PC-3 (cell line): ENCODE measurements at regions not wholly inside any gene's neighbourhood (a gene's known extent, or its start where the extent isn't known, plus 50 kb on each side); places are given as distances from the start of the nearest gene placed in this dataset.

Experiments
- ATAC-seq: fragments of 200-7000 bp; cut with Tn5 transposase; 2 replicates; pipeline ENCODE4 v1.9.1; 2020; ENCODE audit warnings: mild to moderate bottlenecking, moderate library complexity
- BruUV-seq: library from RNA; stranded (reverse); fragments of 400-500 nt; replicated peaks from 2 replicates; lab custom pipeline; 2021; lab: Mats Ljungman, UMichigan
- CTCF ChIA-PET: fragments of 300-600 bp; sonication (Branson Sonifier 250); formaldehyde crosslinking; loops from one replicate; lab custom pipeline; 2022; ENCODE audit warnings: antibody characterized with exemption; lab: Charles Lee
- POLR2A ChIA-PET: fragments of 300-600 bp; sonication (Branson Sonifier 250); formaldehyde crosslinking; loops from one replicate; lab custom pipeline; 2022; ENCODE audit warnings: antibody characterized with exemption; ENCODE audit not compliant: unreplicated experiment; lab: Charles Lee
- DNase-seq: peaks from one replicate; pipeline ENCODE4 v3.0.0-alpha.2; 2015
- H2AFZ ChIP-seq: fragments of 300-600 bp; sonication (generic); 2 replicates; pipeline ENCODE4 v1.6.0; 2016; ENCODE audit warnings: antibody characterized with exemption, low read length
- H3F3A ChIP-seq: fragments of 300-600 bp; sonication (generic); one replicate; pipeline ENCODE4 v1.6.0; 2017; ENCODE audit warnings: antibody characterized with exemption, low read length, control low read depth, mild to moderate bottlenecking; ENCODE audit not compliant: unreplicated experiment
- H3K27ac ChIP-seq: fragments of 300-600 bp; sonication (generic); 2 replicates; pipeline ENCODE4 v1.5.1; 2016; ENCODE audit warnings: mild to moderate bottlenecking, low read length
- H3K27me3 ChIP-seq: fragments of 300-600 bp; sonication (generic); 2 replicates; pipeline ENCODE4 v1.6.1; 2016; ENCODE audit warnings: low read length, mixed read lengths
- H3K36me3 ChIP-seq: fragments of 300-600 bp; sonication (generic); 2 replicates; pipeline ENCODE4 v1.6.1; 2016; ENCODE audit warnings: low read depth, mixed run types, low read length, mixed read lengths
- H3K4me1 ChIP-seq: fragments of 300-600 bp; sonication (generic); 2 replicates; pipeline ENCODE4 v1.5.1; 2016; ENCODE audit warnings: low read length; ENCODE audit not compliant: insufficient read depth
- H3K4me2 ChIP-seq: fragments of 300-600 bp; sonication (generic); 2 replicates; pipeline ENCODE4 v1.6.0; 2016; ENCODE audit warnings: low read length
- H3K4me3 ChIP-seq: fragments of 300-600 bp; sonication (generic); 2 replicates; pipeline ENCODE4 v1.5.1; 2016; ENCODE audit warnings: mild to moderate bottlenecking, low read length, mixed read lengths
- H3K79me2 ChIP-seq: fragments of 300-600 bp; sonication (generic); 2 replicates; pipeline ENCODE4 v1.6.1; 2017; ENCODE audit warnings: low read length, mixed read lengths
- H3K9ac ChIP-seq: fragments of 300-600 bp; sonication (generic); 2 replicates; pipeline ENCODE4 v1.6.0; 2016; ENCODE audit warnings: mild to moderate bottlenecking, low read length
- H3K9me2 ChIP-seq: fragments of 300-600 bp; sonication (generic); replicated peaks from 2 replicates; pipeline ENCODE4 v1.6.1; 2016; ENCODE audit warnings: mixed run types, low read length, mixed read lengths
- H3K9me3 ChIP-seq: fragments of 300-600 bp; sonication (generic); 2 replicates; pipeline ENCODE4 v1.6.1; 2016; ENCODE audit warnings: low read length, mixed read lengths
- H4K20me1 ChIP-seq: fragments of 300-600 bp; sonication (generic); 2 replicates; pipeline ENCODE4 v1.6.1; 2016; ENCODE audit warnings: low read length, mixed read lengths
- CTCF ChIP-seq: fragments of 300-600 bp; sonication (generic); conservative IDR thresholded peaks from 2 replicates; pipeline ENCODE4 v1.5.1; 2017; ENCODE audit warnings: antibody characterized with exemption, low read depth, mild to moderate bottlenecking, low read length
- EZH2 ChIP-seq: fragments of 300-600 bp; sonication (generic); IDR thresholded peaks from one replicate; pipeline ENCODE4 v1.6.1; 2017; ENCODE audit warnings: antibody characterized with exemption, mild to moderate bottlenecking, low read length; ENCODE audit not compliant: unreplicated experiment
- EZH2phosphoT487 ChIP-seq: fragments of 300-600 bp; sonication (generic); IDR thresholded peaks from 2 replicates; pipeline ENCODE4 v1.6.1; 2018; ENCODE audit warnings: mild to moderate bottlenecking, antibody characterized with exemption, low read length, borderline replicate concordance
- intact Hi-C: fragments of 100-400 bp; cut with micrococcal nuclease; formaldehyde crosslinking; loops from 2 replicates; pipeline ENCODE4 v1.9.0; 2023

GRCh38 chr5:155471027-155471426 is 457.5 kb downstream of the KIF4B start:
- H3K4me1 ChIP-seq, result no peaks in the 10 kb centered on the region
- H3K9ac ChIP-seq, result no peak overlapping the region
- no peaks in the 10 kb centered on the region for H3K36me3 ChIP-seq
- no peak overlapping the region for H3K27ac ChIP-seq
- H3K9me2 ChIP-seq, result no peaks in the 10 kb centered on the region
- no peaks in the 10 kb centered on the region for H3K79me2 ChIP-seq
- CTCF ChIA-PET, result no interaction called here
- TF ChIP-seq CTCF (no peak), EZH2phosphoT487 (no peak), EZH2 (no peak)
- H2AFZ ChIP-seq, result no peak overlapping the region
- no TSS peak for BruUV-seq
- POLR2A ChIA-PET, result no interaction called here
- peaks cover 3% of the 10 kb centered on the region; the same call in 1 of the 2 replicates for H3K9me3 ChIP-seq
- DNase-seq (no peak), ATAC-seq (no peak)
- H3K4me3 ChIP-seq, result no peak overlapping the region
- no peaks in the 10 kb centered on the region for H4K20me1 ChIP-seq
- no peaks in the 10 kb centered on the region for H3F3A ChIP-seq
- no peaks in the 10 kb centered on the region for H3K27me3 ChIP-seq
- intact Hi-C loops, result no loop called here
- H3K4me2 ChIP-seq, result no peak overlapping the region

GRCh38 chr5:155472780-155473179 is 459.2 kb downstream of the KIF4B start:
- no peaks in the 10 kb centered on the region for H3K79me2 ChIP-seq
- no peak overlapping the region for H3K4me3 ChIP-seq
- H3K27ac ChIP-seq, result no peak overlapping the region
- H3K36me3 ChIP-seq, result no peaks in the 10 kb centered on the region
- no peaks in the 10 kb centered on the region for H3K9me2 ChIP-seq
- H3F3A ChIP-seq, result no peaks in the 10 kb centered on the region
- no peak overlapping the region for H2AFZ ChIP-seq
- H4K20me1 ChIP-seq, result no peaks in the 10 kb centered on the region
- intact Hi-C loops, result no loop called here
- no peaks in the 10 kb centered on the region for H3K27me3 ChIP-seq
- POLR2A ChIA-PET, result no interaction called here
- no peak for DNase-seq
- no peak for ATAC-seq
- H3K9ac ChIP-seq, result no peak overlapping the region
- no peaks in the 10 kb centered on the region for H3K4me1 ChIP-seq
- H3K4me2 ChIP-seq, result no peak overlapping the region
- TF ChIP-seq EZH2 (no peak), CTCF (no peak), EZH2phosphoT487 (no peak)
- CTCF ChIA-PET, result no interaction called here
- BruUV-seq, result no TSS peak
- H3K9me3 ChIP-seq, result no peaks in the 10 kb centered on the region; the same call in 1 of the 2 replicates

- no peak overlapping the region for H2AFZ ChIP-seq
- no peaks in the 10 kb centered on the region for H3K4me1 ChIP-seq
- DNase-seq, result no peak
- no peak overlapping the region for H3K4me2 ChIP-seq
- H3K79me2 ChIP-seq, result no peaks in the 10 kb centered on the region
- no peaks in the 10 kb centered on the region for H3K27me3 ChIP-seq
- ATAC-seq, result no peak
- TF ChIP-seq EZH2, result no peak
- TF ChIP-seq EZH2phosphoT487, result no peak
- no peak for TF ChIP-seq CTCF
- no TSS peak for BruUV-seq
- CTCF ChIA-PET, result no interaction called here
- intact Hi-C loops, result no loop called here
- no peak overlapping the region for H3K9ac ChIP-seq
- H3K9me2 ChIP-seq, result no peaks in the 10 kb centered on the region
- POLR2A ChIA-PET, result no interaction called here
- H4K20me1 ChIP-seq, result no peaks in the 10 kb centered on the region
- H3K27ac ChIP-seq, result no peak overlapping the region
- H3K36me3 ChIP-seq, result no peaks in the 10 kb centered on the region
- H3F3A ChIP-seq, result no peaks in the 10 kb centered on the region
- no peaks in the 10 kb centered on the region; the same call in 1 of the 2 replicates for H3K9me3 ChIP-seq
- no peak overlapping the region for H3K4me3 ChIP-seq
Observed at GRCh38 chr5:155475318-155475717, 461.8 kb downstream of the KIF4B start.
